PC-3 (cell line): ENCODE measurements at regions not wholly inside any gene's neighbourhood (a gene's known extent, or its start where the extent isn't known, plus 50 kb on each side); places are given as distances from the start of the nearest gene placed in this dataset.

Source experiments
- ATAC-seq: fragments of 200-7000 bp; cut with Tn5 transposase; 2 replicates; pipeline ENCODE4 v1.9.1; 2020; ENCODE audit warnings: mild to moderate bottlenecking, moderate library complexity
- BruUV-seq: library from RNA; stranded (reverse); fragments of 400-500 nt; replicated peaks from 2 replicates; lab custom pipeline; 2021; lab: Mats Ljungman, UMichigan
- CTCF ChIA-PET: fragments of 300-600 bp; sonication (Branson Sonifier 250); formaldehyde crosslinking; loops from one replicate; lab custom pipeline; 2022; ENCODE audit warnings: antibody characterized with exemption; lab: Charles Lee
- POLR2A ChIA-PET: fragments of 300-600 bp; sonication (Branson Sonifier 250); formaldehyde crosslinking; loops from one replicate; lab custom pipeline; 2022; ENCODE audit warnings: antibody characterized with exemption; ENCODE audit not compliant: unreplicated experiment; lab: Charles Lee
- DNase-seq: peaks from one replicate; pipeline ENCODE4 v3.0.0-alpha.2; 2015
- H2AFZ ChIP-seq: fragments of 300-600 bp; sonication (generic); 2 replicates; pipeline ENCODE4 v1.6.0; 2016; ENCODE audit warnings: antibody characterized with exemption, low read length
- H3F3A ChIP-seq: fragments of 300-600 bp; sonication (generic); one replicate; pipeline ENCODE4 v1.6.0; 2017; ENCODE audit warnings: antibody characterized with exemption, low read length, control low read depth, mild to moderate bottlenecking; ENCODE audit not compliant: unreplicated experiment
- H3K27ac ChIP-seq: fragments of 300-600 bp; sonication (generic); 2 replicates; pipeline ENCODE4 v1.5.1; 2016; ENCODE audit warnings: mild to moderate bottlenecking, low read length
- H3K27me3 ChIP-seq: fragments of 300-600 bp; sonication (generic); 2 replicates; pipeline ENCODE4 v1.6.1; 2016; ENCODE audit warnings: low read length, mixed read lengths
- H3K36me3 ChIP-seq: fragments of 300-600 bp; sonication (generic); 2 replicates; pipeline ENCODE4 v1.6.1; 2016; ENCODE audit warnings: low read depth, mixed run types, low read length, mixed read lengths
- H3K4me1 ChIP-seq: fragments of 300-600 bp; sonication (generic); 2 replicates; pipeline ENCODE4 v1.5.1; 2016; ENCODE audit warnings: low read length; ENCODE audit not compliant: insufficient read depth
- H3K4me2 ChIP-seq: fragments of 300-600 bp; sonication (generic); 2 replicates; pipeline ENCODE4 v1.6.0; 2016; ENCODE audit warnings: low read length
- H3K4me3 ChIP-seq: fragments of 300-600 bp; sonication (generic); 2 replicates; pipeline ENCODE4 v1.5.1; 2016; ENCODE audit warnings: mild to moderate bottlenecking, low read length, mixed read lengths
- H3K79me2 ChIP-seq: fragments of 300-600 bp; sonication (generic); 2 replicates; pipeline ENCODE4 v1.6.1; 2017; ENCODE audit warnings: low read length, mixed read lengths
- H3K9ac ChIP-seq: fragments of 300-600 bp; sonication (generic); 2 replicates; pipeline ENCODE4 v1.6.0; 2016; ENCODE audit warnings: mild to moderate bottlenecking, low read length
- H3K9me2 ChIP-seq: fragments of 300-600 bp; sonication (generic); replicated peaks from 2 replicates; pipeline ENCODE4 v1.6.1; 2016; ENCODE audit warnings: mixed run types, low read length, mixed read lengths
- H3K9me3 ChIP-seq: fragments of 300-600 bp; sonication (generic); 2 replicates; pipeline ENCODE4 v1.6.1; 2016; ENCODE audit warnings: low read length, mixed read lengths
- H4K20me1 ChIP-seq: fragments of 300-600 bp; sonication (generic); 2 replicates; pipeline ENCODE4 v1.6.1; 2016; ENCODE audit warnings: low read length, mixed read lengths
- CTCF ChIP-seq: fragments of 300-600 bp; sonication (generic); conservative IDR thresholded peaks from 2 replicates; pipeline ENCODE4 v1.5.1; 2017; ENCODE audit warnings: antibody characterized with exemption, low read depth, mild to moderate bottlenecking, low read length
- EZH2 ChIP-seq: fragments of 300-600 bp; sonication (generic); IDR thresholded peaks from one replicate; pipeline ENCODE4 v1.6.1; 2017; ENCODE audit warnings: antibody characterized with exemption, mild to moderate bottlenecking, low read length; ENCODE audit not compliant: unreplicated experiment
- EZH2phosphoT487 ChIP-seq: fragments of 300-600 bp; sonication (generic); IDR thresholded peaks from 2 replicates; pipeline ENCODE4 v1.6.1; 2018; ENCODE audit warnings: mild to moderate bottlenecking, antibody characterized with exemption, low read length, borderline replicate concordance
- intact Hi-C: fragments of 100-400 bp; cut with micrococcal nuclease; formaldehyde crosslinking; loops from 2 replicates; pipeline ENCODE4 v1.9.0; 2023

- Histone ChIP-seq H3F3A (no peaks in the 10 kb centered on the region), H3K27ac (no peak overlapping the region), H3K4me1 (no peaks in the 10 kb centered on the region), H3K9ac (no peak overlapping the region), H3K4me3 (no peak overlapping the region), H3K36me3 (no peaks in the 10 kb centered on the region), H3K9me3 (no peaks in the 10 kb centered on the region), H4K20me1 (no peaks in the 10 kb centered on the region), H3K9me2 (0 out of 2 replicates have a peak, but pooled peaks cover 4% of the 10 kb centered on the region), H3K27me3 (no peaks in the 10 kb centered on the region), H2AFZ (no peak overlapping the region), H3K79me2 (no peaks in the 10 kb centered on the region), H3K4me2 (no peak overlapping the region)
- DNase-seq (peak; percentile 5), ATAC-seq (no peak)
- POLR2A ChIA-PET = no interaction called here
- intact Hi-C loops = no loop called here
- CTCF ChIA-PET = no interaction called here
- BruUV-seq = no TSS peak
- no peak for TF ChIP-seq CTCF
- no peak for TF ChIP-seq EZH2phosphoT487
- no peak for TF ChIP-seq EZH2
Measured at GRCh38 chr3:164620423-164620822, 457.9 kb downstream of the SI start.

- no peaks in the 10 kb centered on the region for H3K79me2 ChIP-seq
- H2AFZ ChIP-seq = peak overlapping the region; percentile 32; the same call in 1 of the 2 replicates
- POLR2A ChIA-PET = interaction anchor here (0.6 kb wide), 1 partner anchor 612 kb away, joined by 8 read pairs; no protein-coding TSS in a partner anchor
- no peaks in the 10 kb centered on the region for H3K4me1 ChIP-seq
- no peaks in the 10 kb centered on the region for H3F3A ChIP-seq
- no peak overlapping the region for H3K27ac ChIP-seq
- H3K9me2 ChIP-seq = 0 out of 2 replicates have a peak, but pooled peaks cover 4% of the 10 kb centered on the region
- no peak overlapping the region for H3K4me2 ChIP-seq
- no peaks in the 10 kb centered on the region for H3K9me3 ChIP-seq
- TF ChIP-seq EZH2phosphoT487 = no peak
- no peak for TF ChIP-seq CTCF
- no peak for TF ChIP-seq EZH2
- no TSS peak for BruUV-seq
- H3K4me3 ChIP-seq = no peak overlapping the region
- no peaks in the 10 kb centered on the region for H4K20me1 ChIP-seq
- no peaks in the 10 kb centered on the region for H3K36me3 ChIP-seq
- intact Hi-C loops = no loop called here
- ATAC-seq (no peak), DNase-seq (no peak)
- CTCF ChIA-PET = no interaction called here
- no peaks in the 10 kb centered on the region for H3K27me3 ChIP-seq
- no peak overlapping the region for H3K9ac ChIP-seq
Measured at GRCh38 chr3:164612751-164613150, 465.5 kb downstream of the SI start.

- Histone ChIP-seq H3K9me3 (no peaks in the 10 kb centered on the region), H3K4me2 (no peak overlapping the region), H3K36me3 (no peaks in the 10 kb centered on the region), H2AFZ (no peak overlapping the region), H3K9me2 (no peaks in the 10 kb centered on the region), H3K27ac (no peak overlapping the region), H3K4me3 (no peak overlapping the region), H3K79me2 (no peaks in the 10 kb centered on the region), H3K27me3 (no peaks in the 10 kb centered on the region), H4K20me1 (no peaks in the 10 kb centered on the region), H3K4me1 (no peaks in the 10 kb centered on the region), H3F3A (no peaks in the 10 kb centered on the region), H3K9ac (no peak overlapping the region)
- intact Hi-C loops = no loop called here
- TF ChIP-seq EZH2 = no peak
- no peak for TF ChIP-seq CTCF
- no peak for TF ChIP-seq EZH2phosphoT487
- ATAC-seq (no peak), DNase-seq (no peak)
- BruUV-seq = no TSS peak
- POLR2A ChIA-PET = no interaction called here
- CTCF ChIA-PET = no interaction called here
Measured at GRCh38 chr3:164608554-164609276, 469.6 kb downstream of the SI start.
